H9 (cell line): ENCODE measurements at regions not wholly inside any gene's neighbourhood (a gene's known extent, or its start where the extent isn't known, plus 50 kb on each side); places are given as distances from the start of the nearest gene placed in this dataset.

Experiments used
- DNase-seq: peaks from one replicate; pipeline ENCODE4 v3.0.0-alpha.2; 2017
- H2AFZ ChIP-seq: one replicate; pipeline ENCODE4 v1.6.1; 2013; ENCODE audit warnings: mild to moderate bottlenecking, low read length, control low read depth, moderate library complexity
- H2AK5ac ChIP-seq: 2 replicates; pipeline ENCODE4 v1.6.1; 2013; ENCODE audit warnings: low read length, control low read depth, mixed read lengths; ENCODE audit not compliant: insufficient read length
- H2BK120ac ChIP-seq: one replicate; pipeline ENCODE4 v1.6.1; 2013; ENCODE audit warnings: low read depth, mild to moderate bottlenecking, low read length, control low read depth, inconsistent platforms; ENCODE audit not compliant: poor library complexity, severe bottlenecking
- H2BK12ac ChIP-seq: 2 replicates; pipeline ENCODE4 v1.6.1; 2013; ENCODE audit warnings: low read length, control low read depth, mixed read lengths, low read depth; ENCODE audit not compliant: insufficient read length
- H2BK15ac ChIP-seq: 2 replicates; pipeline ENCODE4 v1.6.1; 2013; ENCODE audit warnings: low read depth, low read length, control low read depth
- H2BK20ac ChIP-seq: one replicate; pipeline ENCODE4 v1.6.1; 2013; ENCODE audit warnings: low read depth, mild to moderate bottlenecking, low read length, control low read depth, inconsistent platforms; ENCODE audit not compliant: poor library complexity, severe bottlenecking
- H2BK5ac ChIP-seq: 2 replicates; pipeline ENCODE4 v1.6.1; 2013; ENCODE audit warnings: low read length, control low read depth, mixed read lengths; ENCODE audit not compliant: insufficient read length
- H3K14ac ChIP-seq: 2 replicates; pipeline ENCODE4 v1.6.1; 2013; ENCODE audit warnings: low read length, control low read depth; ENCODE audit not compliant: insufficient read depth
- H3K18ac ChIP-seq: 2 replicates; pipeline ENCODE4 v1.6.1; 2013; ENCODE audit warnings: low read depth, mild to moderate bottlenecking, mixed read lengths, low read length, control low read depth; ENCODE audit not compliant: insufficient read length
- H3K23ac ChIP-seq: 2 replicates; pipeline ENCODE4 v1.6.1; 2013; ENCODE audit warnings: low read length, control low read depth, mixed read lengths, low read depth; ENCODE audit not compliant: insufficient read length
- H3K23me2 ChIP-seq: 2 replicates; pipeline ENCODE4 v1.6.1; 2013; ENCODE audit warnings: low read depth, mild to moderate bottlenecking, mixed read lengths, low read length, control low read depth; ENCODE audit not compliant: insufficient read length, poor library complexity, severe bottlenecking
- H3K27ac ChIP-seq: 2 replicates; pipeline ENCODE4 v1.5.1; 2013; ENCODE audit warnings: low read length, control low read depth, mixed read lengths, low read depth; ENCODE audit not compliant: insufficient read length
- H3K27me3 ChIP-seq: 2 replicates; pipeline ENCODE4 v1.6.1; 2013; ENCODE audit warnings: low read length, control low read depth, inconsistent platforms; ENCODE audit not compliant: insufficient read depth
- H3K4ac ChIP-seq: 2 replicates; pipeline ENCODE4 v1.6.1; 2013; ENCODE audit warnings: low read depth, mild to moderate bottlenecking, control low read depth, inconsistent platforms, low read length, moderate library complexity
- H3K4me1 ChIP-seq: 2 replicates; pipeline ENCODE4 v1.6.1; 2013; ENCODE audit warnings: low read length, control low read depth, inconsistent platforms; ENCODE audit not compliant: insufficient read depth
- H3K4me2 ChIP-seq: 2 replicates; pipeline ENCODE4 v1.6.1; 2013; ENCODE audit warnings: low read length, control low read depth, mixed read lengths; ENCODE audit not compliant: insufficient read length, insufficient read depth
- H3K56ac ChIP-seq: 2 replicates; pipeline ENCODE4 v1.6.1; 2013; ENCODE audit warnings: low read depth, mild to moderate bottlenecking, mixed read lengths, low read length, control low read depth; ENCODE audit not compliant: insufficient read length
- H3K79me1 ChIP-seq: 2 replicates; pipeline ENCODE4 v1.6.1; 2013; ENCODE audit warnings: low read depth, mild to moderate bottlenecking, moderate library complexity, low read length, control low read depth, inconsistent platforms; ENCODE audit not compliant: insufficient read depth, poor library complexity, severe bottlenecking
- H3K79me2 ChIP-seq: 2 replicates; pipeline ENCODE4 v1.6.1; 2013; ENCODE audit warnings: low read length, control low read depth, inconsistent platforms; ENCODE audit not compliant: insufficient read depth
- H3K9ac ChIP-seq: 2 replicates; pipeline ENCODE4 v1.6.1; 2013; ENCODE audit warnings: low read length, control low read depth, mixed read lengths; ENCODE audit not compliant: insufficient read length; ENCODE audit errors: extremely low read depth
- H3K9me3 ChIP-seq: one replicate; pipeline ENCODE4 v1.6.1; 2013; ENCODE audit warnings: low read depth, low read length, inconsistent platforms; ENCODE audit not compliant: control insufficient read depth
- H3T11ph ChIP-seq: one replicate; pipeline ENCODE4 v1.6.1; 2013; ENCODE audit warnings: mild to moderate bottlenecking, low read length, control low read depth, inconsistent platforms
- H4K20me1 ChIP-seq: one replicate; pipeline ENCODE4 v1.6.1; 2013; ENCODE audit not compliant: control insufficient read depth, insufficient read length, insufficient read depth
- H4K5ac ChIP-seq: 2 replicates; pipeline ENCODE4 v1.6.1; 2013; ENCODE audit warnings: low read depth, mild to moderate bottlenecking, mixed read lengths, low read length, control low read depth; ENCODE audit not compliant: insufficient read length
- H4K8ac ChIP-seq: replicated peaks from 2 replicates; pipeline ENCODE4 v1.6.1; 2013; ENCODE audit warnings: low read length, control low read depth, mixed read lengths, low read depth; ENCODE audit not compliant: insufficient read length
- H4K91ac ChIP-seq: 2 replicates; pipeline ENCODE4 v1.6.1; 2013; ENCODE audit warnings: low read depth, mild to moderate bottlenecking, moderate library complexity, mixed read lengths, low read length, control low read depth; ENCODE audit not compliant: insufficient read length
- H3K27ac Mint-ChIP-seq, 3 experiments: 2 replicates in 2 of 3; 3 replicates in 1 of 3; pipeline ENCODE4 v1.8.0; 2020 to 2021; ENCODE audit warnings: mixed read lengths in 3 of 3, mild to moderate bottlenecking in 1 of 3, moderate library complexity in 1 of 3
- H3K27me3 Mint-ChIP-seq: 2 replicates; pipeline ENCODE4 v1.8.0; 2021; ENCODE audit warnings: low read depth, mild to moderate bottlenecking, moderate library complexity, mixed read lengths
- H3K36me3 Mint-ChIP-seq, 3 experiments: 2 replicates in 2 of 3; 3 replicates in 1 of 3; pipeline ENCODE4 v1.8.0; 2020 to 2021; ENCODE audit warnings: low read depth in 3 of 3, mixed read lengths in 3 of 3; ENCODE audit not compliant: insufficient read depth in 1 of 3
- H3K4me1 Mint-ChIP-seq, 2 experiments: 2 replicates each; pipeline ENCODE4 v1.8.0; 2020; ENCODE audit warnings: mixed read lengths in 2 of 2
- H3K4me3 Mint-ChIP-seq, 2 experiments: 2 replicates in 1 of 2; 3 replicates in 1 of 2; pipeline ENCODE4 v1.8.0; 2020 to 2021; ENCODE audit warnings: mild to moderate bottlenecking in 2 of 2, mixed read lengths in 2 of 2, moderate library complexity in 1 of 2
- H3K9me3 Mint-ChIP-seq, 2 experiments: 2 replicates in 1 of 2; 3 replicates in 1 of 2; pipeline ENCODE4 v1.8.0; 2020; ENCODE audit warnings: mild to moderate bottlenecking in 2 of 2, mixed read lengths in 2 of 2, moderate library complexity in 1 of 2
- CTCF ChIP-seq: fragments of 200-600 bp; sonication (generic); conservative IDR thresholded peaks from 3 replicates; pipeline ENCODE4 v1.8.0; 2021; ENCODE audit warnings: antibody characterized with exemption, mild to moderate bottlenecking
- WGBS: extraction: QIAGEN DNeasy Blood & Tissue Kit; methylation state at CpG from one replicate; pipeline ENCODE4 v1.1.7; 2013; ENCODE audit warnings: missing lambda C conversion rate, low lambda C conversion rate, mixed read lengths; ENCODE audit not compliant: insufficient read length; ENCODE audit errors: extremely low coverage; 5-methylcytosine and 5-hydroxymethylcytosine counted together

- no peaks in the 10 kb centered on the region; the same call in 1 of the 2 replicates for H3K27me3 Mint-ChIP-seq
- H2BK20ac ChIP-seq, result no peak overlapping the region
- DNase-seq, result no peak
Observed at GRCh38 chr5:96070622-96071225, 109.1 kb upstream of the ELL2 start.

More at GRCh38 chr5:96070622-96071225, 109.1 kb upstream of the ELL2 start:
- H3K27ac ChIP-seq, result no peak overlapping the region
- H3K27me3 ChIP-seq, result no peaks in the 10 kb centered on the region
- no peak overlapping the region for H3K4me2 ChIP-seq
- no peak overlapping the region for H2AFZ ChIP-seq
- H3K4me1 ChIP-seq, result no peaks in the 10 kb centered on the region
- H3K9me3 ChIP-seq, result no peaks in the 10 kb centered on the region
- no peak overlapping the region for H4K91ac ChIP-seq
- no CpG with 5 or more reads among the region's 5 CpGs for WGBS
- no peak overlapping the region for H2BK120ac ChIP-seq
- Mint-ChIP-seq H3K4me1 (peaks cover 8 to 13% of the 10 kb centered on the region in 2 experiments), H3K27ac (no peak overlapping the region), H3K9me3 (no peaks in the 10 kb centered on the region), H3K36me3 (no peaks in the 10 kb centered on the region), H3K4me3 (no peak overlapping the region)
- no peak overlapping the region for H3T11ph ChIP-seq
- H4K8ac ChIP-seq, result no peak overlapping the region
- H3K56ac ChIP-seq, result no peak overlapping the region
- H3K79me1 ChIP-seq, result no peaks in the 10 kb centered on the region
- no peak overlapping the region for H3K9ac ChIP-seq
- H2BK15ac ChIP-seq, result no peak overlapping the region
- no peak overlapping the region for H3K4ac ChIP-seq
- no peak overlapping the region for H2BK12ac ChIP-seq
- no peak overlapping the region for H2AK5ac ChIP-seq
- H3K18ac ChIP-seq, result no peak overlapping the region
- no peak overlapping the region for H2BK5ac ChIP-seq
- TF ChIP-seq CTCF, result no peak
- no peak overlapping the region for H4K5ac ChIP-seq
- H3K23ac ChIP-seq, result no peak overlapping the region
- H3K14ac ChIP-seq, result no peak overlapping the region
- no peaks in the 10 kb centered on the region for H3K79me2 ChIP-seq
- H4K20me1 ChIP-seq, result no peaks in the 10 kb centered on the region
- no peaks in the 10 kb centered on the region for H3K23me2 ChIP-seq
